ENCODE measurements at regions not wholly inside any gene's neighbourhood (a gene's known extent, or its start where the extent isn't known, plus 50 kb on each side); places are given as distances from the start of the nearest gene placed in this dataset.

DNA sequence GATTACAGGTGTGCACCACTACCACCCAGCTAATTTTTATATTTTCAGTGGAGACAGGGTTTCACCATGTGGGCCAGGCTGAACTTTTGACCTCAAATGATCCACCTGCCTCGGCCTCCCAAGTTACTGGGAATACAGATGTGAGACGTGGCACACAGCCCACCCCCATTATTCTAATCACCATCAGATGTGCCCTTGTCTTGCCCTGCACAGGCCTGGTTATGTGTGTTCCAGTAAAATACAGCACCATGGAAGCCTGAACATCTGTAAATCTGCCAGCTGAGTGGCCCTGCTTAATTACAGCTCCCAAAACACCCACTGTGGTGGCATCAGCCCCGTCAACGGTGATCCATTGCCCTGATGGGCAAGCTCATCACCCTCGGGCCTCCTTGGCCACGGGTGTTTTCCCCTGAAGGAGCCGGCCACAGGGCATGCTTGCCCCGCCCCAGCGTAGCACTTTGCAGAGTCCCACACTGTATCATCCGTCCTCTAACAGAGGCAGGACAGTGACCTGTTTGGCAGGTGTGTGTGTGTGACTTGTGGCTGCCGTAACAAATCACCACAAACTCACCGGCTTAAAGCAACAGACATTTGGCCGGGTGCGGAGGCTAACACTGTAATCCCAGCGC lies 74.5 kb downstream of the RBFOX3 start:
- TF ChIP-seq CREB1 (IDR thresholded peaks at IDR 0.05; ENCODE audit: low read depth): no peak

DNA sequence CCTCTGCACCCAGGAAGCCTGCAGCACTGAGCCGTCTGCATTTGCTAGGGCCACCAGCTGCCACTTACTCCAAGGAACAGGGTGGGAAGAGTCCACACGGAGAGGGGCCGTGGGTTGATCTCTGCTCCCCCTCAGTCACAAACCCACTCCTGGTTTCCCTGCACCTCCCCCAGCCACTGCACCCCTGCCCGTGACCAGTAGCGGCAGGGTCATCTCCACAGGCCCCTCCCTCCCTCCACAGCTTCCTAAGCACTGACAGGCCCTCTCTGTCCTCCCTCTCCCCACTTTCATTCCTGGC lies 75.2 kb downstream of the RBFOX3 start:
- TF ChIP-seq TAF1 (IDR thresholded peaks at IDR 0.05; ENCODE audit: low read depth): no peak
- no peak for TF ChIP-seq CREB1 (IDR thresholded peaks at IDR 0.05; ENCODE audit: low read depth)
- TF ChIP-seq EP300 (IDR thresholded peaks at IDR 0.05; ENCODE audit: borderline replicate concordance): no peak
- TF ChIP-seq, protein P1, sequence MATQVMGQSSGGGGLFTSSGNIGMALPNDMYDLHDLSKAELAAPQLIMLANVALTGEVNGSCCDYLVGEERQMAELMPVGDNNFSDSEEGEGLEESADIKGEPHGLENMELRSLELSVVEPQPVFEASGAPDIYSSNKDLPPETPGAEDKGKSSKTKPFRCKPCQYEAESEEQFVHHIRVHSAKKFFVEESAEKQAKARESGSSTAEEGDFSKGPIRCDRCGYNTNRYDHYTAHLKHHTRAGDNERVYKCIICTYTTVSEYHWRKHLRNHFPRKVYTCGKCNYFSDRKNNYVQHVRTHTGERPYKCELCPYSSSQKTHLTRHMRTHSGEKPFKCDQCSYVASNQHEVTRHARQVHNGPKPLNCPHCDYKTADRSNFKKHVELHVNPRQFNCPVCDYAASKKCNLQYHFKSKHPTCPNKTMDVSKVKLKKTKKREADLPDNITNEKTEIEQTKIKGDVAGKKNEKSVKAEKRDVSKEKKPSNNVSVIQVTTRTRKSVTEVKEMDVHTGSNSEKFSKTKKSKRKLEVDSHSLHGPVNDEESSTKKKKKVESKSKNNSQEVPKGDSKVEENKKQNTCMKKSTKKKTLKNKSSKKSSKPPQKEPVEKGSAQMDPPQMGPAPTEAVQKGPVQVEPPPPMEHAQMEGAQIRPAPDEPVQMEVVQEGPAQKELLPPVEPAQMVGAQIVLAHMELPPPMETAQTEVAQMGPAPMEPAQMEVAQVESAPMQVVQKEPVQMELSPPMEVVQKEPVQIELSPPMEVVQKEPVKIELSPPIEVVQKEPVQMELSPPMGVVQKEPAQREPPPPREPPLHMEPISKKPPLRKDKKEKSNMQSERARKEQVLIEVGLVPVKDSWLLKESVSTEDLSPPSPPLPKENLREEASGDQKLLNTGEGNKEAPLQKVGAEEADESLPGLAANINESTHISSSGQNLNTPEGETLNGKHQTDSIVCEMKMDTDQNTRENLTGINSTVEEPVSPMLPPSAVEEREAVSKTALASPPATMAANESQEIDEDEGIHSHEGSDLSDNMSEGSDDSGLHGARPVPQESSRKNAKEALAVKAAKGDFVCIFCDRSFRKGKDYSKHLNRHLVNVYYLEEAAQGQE (IDR thresholded peaks at IDR 0.05; ENCODE audit: low read depth): no peak
- TF ChIP-seq EGR1 (IDR thresholded peaks at IDR 0.05): no peak
- no peak for TF ChIP-seq TCF12 (IDR thresholded peaks at IDR 0.05; ENCODE audit: low read depth)
- no peak for TF ChIP-seq ZBTB7A (IDR thresholded peaks at IDR 0.05; ENCODE audit: low read depth)
- no peak for TF ChIP-seq YY1 (IDR thresholded peaks at IDR 0.05; ENCODE audit: low read depth)
- no peak for TF ChIP-seq FOXM1 (IDR thresholded peaks at IDR 0.05; ENCODE audit: borderline replicate concordance, low read depth)
- TF ChIP-seq, protein P2, sequence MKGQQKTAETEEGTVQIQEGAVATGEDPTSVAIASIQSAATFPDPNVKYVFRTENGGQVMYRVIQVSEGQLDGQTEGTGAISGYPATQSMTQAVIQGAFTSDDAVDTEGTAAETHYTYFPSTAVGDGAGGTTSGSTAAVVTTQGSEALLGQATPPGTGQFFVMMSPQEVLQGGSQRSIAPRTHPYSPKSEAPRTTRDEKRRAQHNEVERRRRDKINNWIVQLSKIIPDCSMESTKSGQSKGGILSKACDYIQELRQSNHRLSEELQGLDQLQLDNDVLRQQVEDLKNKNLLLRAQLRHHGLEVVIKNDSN (IDR thresholded peaks at IDR 0.05): no peak
- no peak for TF ChIP-seq NFIC (IDR thresholded peaks at IDR 0.05)
- TF ChIP-seq, protein P3, sequence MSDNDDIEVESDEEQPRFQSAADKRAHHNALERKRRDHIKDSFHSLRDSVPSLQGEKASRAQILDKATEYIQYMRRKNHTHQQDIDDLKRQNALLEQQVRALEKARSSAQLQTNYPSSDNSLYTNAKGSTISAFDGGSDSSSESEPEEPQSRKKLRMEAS (IDR thresholded peaks at IDR 0.05): no peak

DNA sequence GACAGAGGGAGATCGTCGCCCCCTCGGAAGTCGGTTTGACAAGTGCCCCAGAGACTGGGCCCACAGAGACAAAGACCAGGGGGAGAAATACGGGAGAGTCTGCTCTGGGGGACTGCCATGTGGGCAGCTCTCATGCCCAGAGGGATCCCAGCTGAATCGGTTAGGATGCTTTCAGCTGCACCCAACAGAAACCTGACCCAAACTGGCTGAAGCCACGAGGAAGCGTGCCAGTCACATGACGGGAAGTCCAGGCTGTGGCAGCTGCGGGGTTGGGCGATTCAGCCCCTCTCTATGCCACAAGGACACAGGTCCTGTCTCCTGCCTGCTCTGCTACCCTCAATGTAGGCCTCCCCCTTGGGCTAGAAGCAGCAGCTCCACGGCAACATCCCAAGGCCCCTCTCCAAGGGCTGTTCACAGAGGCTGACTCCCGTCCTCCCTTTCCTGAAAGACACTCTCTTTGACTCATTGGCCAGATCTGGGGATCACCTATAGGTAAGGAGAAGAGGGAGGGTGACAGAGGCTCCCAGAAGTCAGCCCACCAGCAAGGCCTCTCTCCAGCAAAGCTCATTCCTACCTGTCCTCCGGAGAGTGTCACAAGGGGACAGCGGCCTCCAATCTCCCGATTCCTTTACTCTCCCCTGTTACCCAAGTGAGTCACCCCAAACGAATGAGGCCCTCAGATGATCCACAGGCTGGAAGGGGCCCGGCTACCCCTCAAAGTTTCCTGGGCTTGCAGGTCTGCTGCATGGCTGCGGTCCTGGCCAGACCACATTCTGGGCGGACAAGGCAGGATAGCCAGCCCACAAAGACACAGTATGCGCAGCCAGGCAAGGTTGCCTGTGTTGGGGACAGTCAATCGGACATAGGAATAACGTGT lies 75.8 kb downstream of the RBFOX3 start:
- no peak for TF ChIP-seq TEAD4 (IDR thresholded peaks at IDR 0.05)
- TF ChIP-seq, protein P3 (IDR thresholded peaks at IDR 0.05): no peak
- TF ChIP-seq RAD21 (IDR thresholded peaks at IDR 0.05; ENCODE audit: low read depth): no peak
- TF ChIP-seq, protein P2 (IDR thresholded peaks at IDR 0.05): no peak; the same call in 1 of the 2 replicates
- no peak for TF ChIP-seq CREB1 (IDR thresholded peaks at IDR 0.05; ENCODE audit: low read depth)
- TF ChIP-seq TAF1 (IDR thresholded peaks at IDR 0.05; ENCODE audit: low read depth): no peak
- no peak for TF ChIP-seq CEBPB (IDR thresholded peaks at IDR 0.05)
- TF ChIP-seq NFIC (IDR thresholded peaks at IDR 0.05): no peak

DNA sequence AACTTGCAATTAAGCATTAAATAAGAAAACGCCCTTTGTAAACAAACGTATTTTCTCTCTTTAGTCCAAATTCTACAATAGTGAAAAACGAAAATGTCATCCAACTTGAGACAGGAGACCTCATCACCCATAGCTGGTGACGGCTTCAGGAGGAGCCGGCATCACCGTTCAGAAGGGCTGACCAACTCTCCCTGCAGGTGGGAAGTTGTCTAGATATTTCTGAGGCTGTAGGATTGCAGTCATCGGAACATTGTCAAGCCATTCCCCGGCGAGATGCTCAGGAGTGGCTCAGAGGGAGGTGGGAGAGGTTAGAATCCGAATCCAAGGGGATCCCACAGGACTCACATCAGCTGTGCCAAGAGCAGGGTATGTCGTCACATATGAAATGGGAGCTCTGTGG lies 76.7 kb downstream of the RBFOX3 start:
- TF ChIP-seq, protein P1 (IDR thresholded peaks at IDR 0.05; ENCODE audit: low read depth): no peak
- TF ChIP-seq FOXM1 (IDR thresholded peaks at IDR 0.05; ENCODE audit: borderline replicate concordance, low read depth) (no peak), NFIC (IDR thresholded peaks at IDR 0.05) (no peak), TCF12 (IDR thresholded peaks at IDR 0.05; ENCODE audit: low read depth) (no peak), ZBTB7A (IDR thresholded peaks at IDR 0.05; ENCODE audit: low read depth) (no peak), YY1 (IDR thresholded peaks at IDR 0.05; ENCODE audit: low read depth) (no peak), EP300 (IDR thresholded peaks at IDR 0.05; ENCODE audit: borderline replicate concordance) (no peak), EGR1 (IDR thresholded peaks at IDR 0.05) (no peak), TAF1 (IDR thresholded peaks at IDR 0.05; ENCODE audit: low read depth) (no peak)
- TF ChIP-seq, protein P3 (IDR thresholded peaks at IDR 0.05): no peak
- TF ChIP-seq, protein P2 (IDR thresholded peaks at IDR 0.05): no peak

DNA sequence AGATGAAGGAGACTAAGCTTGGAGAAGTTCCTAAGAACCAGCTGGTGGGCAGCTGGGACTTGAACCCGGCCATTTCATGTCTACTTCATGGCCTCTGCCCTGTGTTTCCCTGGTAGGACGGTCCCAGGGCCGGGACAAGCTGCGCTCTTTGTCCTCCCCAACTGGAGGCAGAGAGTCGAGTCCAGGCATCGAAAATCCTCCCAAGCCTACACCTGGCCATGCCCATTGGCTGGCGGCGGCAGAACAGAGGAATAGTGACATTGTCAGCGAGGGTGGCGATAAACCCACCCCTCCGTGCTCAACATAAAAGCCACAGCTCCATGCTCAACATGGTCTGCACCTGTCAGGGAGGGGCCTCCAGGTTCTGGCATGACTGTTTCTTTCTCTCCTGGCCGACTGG lies 77.7 kb downstream of the RBFOX3 start:
- TF ChIP-seq CREB1 (IDR thresholded peaks at IDR 0.05; ENCODE audit: low read depth) (no peak), TCF12 (IDR thresholded peaks at IDR 0.05; ENCODE audit: low read depth) (no peak), CEBPB (IDR thresholded peaks at IDR 0.05) (no peak), FOXM1 (IDR thresholded peaks at IDR 0.05; ENCODE audit: borderline replicate concordance, low read depth) (no peak), EP300 (IDR thresholded peaks at IDR 0.05; ENCODE audit: borderline replicate concordance) (no peak), TAF1 (IDR thresholded peaks at IDR 0.05; ENCODE audit: low read depth) (no peak), RAD21 (IDR thresholded peaks at IDR 0.05; ENCODE audit: low read depth) (no peak), EGR1 (IDR thresholded peaks at IDR 0.05) (no peak), YY1 (IDR thresholded peaks at IDR 0.05; ENCODE audit: low read depth) (no peak)
- TF ChIP-seq, protein P2 (IDR thresholded peaks at IDR 0.05): no peak
- TF ChIP-seq, protein P1 (IDR thresholded peaks at IDR 0.05; ENCODE audit: low read depth): no peak
- TF ChIP-seq, protein P3 (IDR thresholded peaks at IDR 0.05): no peak
